GM12892 (cell line): ENCODE measurements at regions not wholly inside any gene's neighbourhood (a gene's known extent, or its start where the extent isn't known, plus 50 kb on each side); places are given as distances from the start of the nearest gene placed in this dataset.

Experiments
- POLR2AphosphoS5 ChIP-seq: IDR thresholded peaks from 2 replicates; pipeline ENCODE4 v1.6.1; 2011; ENCODE audit warnings: low read depth, low read length, control low read depth
- TAF1 ChIP-seq: IDR thresholded peaks from 2 replicates; pipeline ENCODE4 v1.6.1; 2011; ENCODE audit warnings: low read depth, mild to moderate bottlenecking, control low read depth, low read length, borderline replicate concordance

GRCh38 chr13:65843314-65843731, 1386.8 kb downstream of the PCDH9 start:
- no peak for TF ChIP-seq POLR2AphosphoS5
- TF ChIP-seq TAF1: no peak
